ENCODE measurements at regions not wholly inside any gene's neighbourhood (a gene's known extent, or its start where the extent isn't known, plus 50 kb on each side); places are given as distances from the start of the nearest gene placed in this dataset.

DNA sequence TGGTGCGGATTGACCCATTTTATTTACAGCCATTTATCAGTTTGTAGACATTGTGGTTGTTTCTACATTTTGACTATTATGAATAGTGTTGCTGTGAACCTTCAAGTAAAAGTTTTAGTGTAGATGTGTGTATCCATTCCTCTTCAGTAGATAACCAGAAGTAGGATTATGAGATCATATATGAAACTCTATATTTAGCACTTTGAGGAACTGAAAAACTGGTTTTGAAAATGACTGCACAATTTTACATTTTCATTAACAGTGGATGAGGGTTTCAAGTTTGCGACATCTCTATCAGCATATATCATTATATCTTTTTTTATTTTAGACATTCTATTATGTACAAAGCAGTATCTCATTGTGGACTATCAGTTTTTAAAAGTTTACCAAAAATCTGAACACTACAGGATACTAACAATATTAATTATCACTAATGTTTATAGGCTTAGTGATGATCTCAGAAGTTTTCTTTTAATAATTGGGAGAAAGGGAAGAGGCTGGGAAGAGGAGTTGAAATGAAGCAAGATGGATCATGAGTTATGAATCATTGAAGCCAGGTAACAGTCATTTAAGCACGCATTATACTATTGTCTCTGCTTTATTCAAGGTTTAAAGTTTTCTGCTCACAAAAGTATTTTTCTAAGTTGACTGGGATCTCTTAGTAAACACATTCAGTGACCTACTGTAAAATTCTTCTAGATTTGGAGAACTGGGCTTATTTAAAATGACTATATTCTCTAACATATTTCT, 329.0 kb upstream of the LRATD1 start:
- TF ChIP-seq, protein P1, sequence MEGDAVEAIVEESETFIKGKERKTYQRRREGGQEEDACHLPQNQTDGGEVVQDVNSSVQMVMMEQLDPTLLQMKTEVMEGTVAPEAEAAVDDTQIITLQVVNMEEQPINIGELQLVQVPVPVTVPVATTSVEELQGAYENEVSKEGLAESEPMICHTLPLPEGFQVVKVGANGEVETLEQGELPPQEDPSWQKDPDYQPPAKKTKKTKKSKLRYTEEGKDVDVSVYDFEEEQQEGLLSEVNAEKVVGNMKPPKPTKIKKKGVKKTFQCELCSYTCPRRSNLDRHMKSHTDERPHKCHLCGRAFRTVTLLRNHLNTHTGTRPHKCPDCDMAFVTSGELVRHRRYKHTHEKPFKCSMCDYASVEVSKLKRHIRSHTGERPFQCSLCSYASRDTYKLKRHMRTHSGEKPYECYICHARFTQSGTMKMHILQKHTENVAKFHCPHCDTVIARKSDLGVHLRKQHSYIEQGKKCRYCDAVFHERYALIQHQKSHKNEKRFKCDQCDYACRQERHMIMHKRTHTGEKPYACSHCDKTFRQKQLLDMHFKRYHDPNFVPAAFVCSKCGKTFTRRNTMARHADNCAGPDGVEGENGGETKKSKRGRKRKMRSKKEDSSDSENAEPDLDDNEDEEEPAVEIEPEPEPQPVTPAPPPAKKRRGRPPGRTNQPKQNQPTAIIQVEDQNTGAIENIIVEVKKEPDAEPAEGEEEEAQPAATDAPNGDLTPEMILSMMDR (optimal IDR thresholded peaks at IDR 0.05 in 1 of 3, IDR thresholded peaks at IDR 0.05 in 1 of 3, conservative IDR thresholded peaks at IDR 0.05 in 1 of 3; ENCODE audit: extremely low read depth in 1 of 3, insufficient read depth in 2 of 3, low read length in 3 of 3): no peak
- no peak for TF ChIP-seq EZH2 (IDR thresholded peaks at IDR 0.05; ENCODE audit: low read length)
